Activated CD8-positive, alpha-beta memory T cell treated with anti-CD3 and anti-CD28 coated beads, Interleukin-2, amount 50 U/mL, for 48 hours (primary cell): ENCODE measurements at regions not wholly inside any gene's neighbourhood (a gene's known extent, or its start where the extent isn't known, plus 50 kb on each side); places are given as distances from the start of the nearest gene placed in this dataset.
A peak's percentile ranks its signal among the peaks of the same experiment; 100 is the strongest.

Experiments
- DNase-seq: peaks from one replicate; pipeline ENCODE4 v3.0.0-alpha.2; 2020

DNA sequence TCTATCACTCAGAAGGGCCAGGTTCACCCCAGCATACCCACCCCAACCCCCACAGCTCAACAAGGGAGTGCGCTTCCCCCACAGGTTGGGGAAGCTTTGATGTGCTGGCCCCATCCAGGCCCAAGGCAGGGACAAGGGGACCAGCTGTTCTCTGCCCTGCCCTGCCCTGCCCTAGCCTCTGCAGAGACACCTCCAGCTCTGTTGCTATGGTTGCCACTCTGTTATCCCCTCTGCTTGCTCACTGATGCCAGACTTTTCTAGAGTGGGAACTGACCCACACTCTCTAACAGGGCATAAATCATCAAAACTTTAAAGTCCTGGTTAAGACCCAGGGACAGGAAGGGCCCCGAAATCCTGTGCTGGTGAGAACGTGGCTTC is 50.4 kb upstream of the ENPP7 start:
- no peak for DNase-seq

DNA sequence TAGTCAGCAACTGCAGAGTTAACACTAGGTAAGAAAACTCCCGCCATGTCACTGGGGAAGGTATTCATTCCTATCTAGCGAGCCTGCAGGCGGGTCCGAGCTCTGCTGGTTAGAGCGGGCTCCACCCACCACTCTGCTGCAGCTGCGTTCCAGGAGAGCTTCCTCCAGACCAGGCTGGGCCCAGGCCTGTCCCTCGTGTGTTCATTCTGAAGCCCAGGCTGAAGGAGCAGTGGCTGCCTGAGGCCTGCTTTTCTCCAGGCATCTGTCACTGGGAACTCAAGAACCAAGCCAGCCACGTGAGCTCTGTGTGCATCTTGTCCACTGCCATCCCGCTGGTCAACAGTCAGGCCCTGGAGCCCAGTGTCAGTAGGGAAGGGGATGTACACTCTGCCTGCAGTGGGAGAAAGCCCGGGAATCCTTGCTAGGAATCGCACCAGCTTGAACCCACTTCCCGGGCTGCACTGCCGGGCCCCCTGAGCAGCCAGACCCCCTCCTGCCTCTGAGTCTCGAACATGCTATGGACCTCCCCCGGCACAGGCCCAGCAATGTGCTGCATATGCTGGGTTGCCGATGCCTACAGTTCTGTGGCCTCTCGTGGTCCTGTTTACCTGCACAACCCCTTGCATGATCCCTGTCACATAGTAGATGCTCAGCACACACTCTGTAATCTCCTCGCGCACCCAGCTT is 51.0 kb upstream of the ENPP7 start:
- no peak for DNase-seq

DNA sequence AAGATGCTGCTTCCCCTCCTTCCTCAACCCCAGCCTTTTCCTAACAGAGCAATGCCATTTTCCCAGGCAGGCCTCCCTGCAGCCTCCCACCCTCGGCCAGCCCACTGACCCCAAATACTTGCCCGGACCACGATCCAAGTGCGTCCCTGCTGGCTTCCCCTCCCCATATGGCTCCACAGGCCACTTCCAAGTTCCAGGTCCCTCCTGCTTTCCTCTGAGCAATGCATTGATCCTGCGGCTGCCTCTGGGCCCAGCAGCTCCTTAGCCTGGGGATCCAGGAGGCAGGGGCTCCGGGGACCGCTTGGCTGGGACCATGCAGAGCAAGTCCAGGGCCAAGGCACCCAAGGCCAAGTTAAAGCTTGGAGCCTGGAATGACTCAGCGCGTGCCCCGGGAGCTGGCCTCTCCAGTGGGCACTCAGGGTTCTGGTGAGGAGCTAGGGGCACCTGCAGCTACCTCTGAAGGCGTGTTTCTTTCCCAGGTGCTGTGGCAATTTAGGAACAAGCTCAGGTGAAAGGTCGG is 51.9 kb upstream of the ENPP7 start:
- no peak for DNase-seq

GRCh38 chr17:79678091-79678735 is 52.5 kb upstream of the ENPP7 start:
- DNase-seq, result no peak

DNA sequence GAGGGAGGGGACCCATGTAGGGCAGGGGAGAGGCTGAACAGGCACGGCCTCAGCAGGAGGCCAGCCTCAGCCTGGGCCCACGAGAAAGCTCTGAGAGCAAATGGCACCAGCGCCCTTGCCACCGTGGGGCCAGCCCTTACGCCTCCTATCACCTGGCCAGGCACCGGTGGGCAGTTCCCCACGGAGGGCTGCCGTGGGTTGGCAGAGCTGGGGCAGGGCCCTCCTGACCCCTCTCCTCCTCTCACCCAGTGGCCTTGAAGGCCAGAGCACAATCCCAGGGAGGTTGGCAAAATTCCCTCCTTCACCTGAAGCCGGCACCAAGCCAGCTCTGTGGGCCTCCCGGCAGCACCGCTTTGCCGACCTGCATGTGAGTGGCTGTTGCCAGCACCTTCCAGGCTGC is 53.1 kb upstream of the ENPP7 start:
- DNase-seq, result no peak

- DNase-seq, result no peak
Measured at GRCh38 chr17:79676796-79677195, 53.9 kb upstream of the ENPP7 start.

GRCh38 chr17:79675413-79675725 is 55.4 kb upstream of the ENPP7 start:
- no peak for DNase-seq

DNA sequence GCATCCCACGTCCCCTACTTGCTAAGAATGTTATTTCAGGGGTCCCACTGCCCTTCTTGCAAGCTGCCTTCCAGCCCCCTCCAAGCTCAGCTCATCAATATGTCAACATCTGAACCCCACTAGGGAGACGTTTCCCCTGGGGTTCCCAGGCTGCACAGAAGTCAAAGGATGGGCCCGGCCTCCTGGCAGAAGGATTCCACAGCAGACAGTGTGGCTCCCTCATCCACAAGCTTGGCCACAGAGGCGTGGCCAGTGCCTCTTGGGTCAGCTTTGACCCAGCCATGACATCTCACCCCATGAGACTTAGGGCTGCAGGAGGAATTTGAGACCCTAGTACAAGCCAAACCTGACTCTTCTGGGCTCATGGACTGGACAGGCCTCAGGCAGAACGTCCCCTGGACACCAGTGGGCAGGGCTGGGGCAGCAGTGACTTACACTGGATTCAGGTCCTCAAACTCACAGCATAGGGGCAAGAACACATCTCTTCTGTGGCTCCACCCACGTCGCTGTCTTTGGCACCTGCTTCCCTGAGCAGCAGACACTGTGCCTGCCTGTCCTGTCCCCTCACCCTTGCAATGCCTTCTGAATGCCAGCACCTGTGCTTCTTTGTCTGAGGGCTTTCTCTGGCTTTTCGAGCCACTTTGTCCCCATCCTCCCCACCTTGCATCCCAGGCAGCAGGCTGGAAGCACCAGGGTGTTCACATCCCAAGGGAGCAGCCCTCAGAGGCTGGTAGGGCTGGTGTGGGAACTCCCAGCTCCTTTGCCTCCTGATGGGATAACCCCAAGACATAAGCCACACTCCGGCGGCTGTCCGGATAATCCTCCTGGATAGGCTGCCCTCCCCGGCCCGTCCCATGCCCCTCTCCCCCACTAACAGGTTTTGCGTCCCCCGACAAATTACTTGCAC is 56.0 kb upstream of the ENPP7 start:
- DNase-seq, result no peak

- DNase-seq, result no peak
Measured at GRCh38 chr17:79673517-79673916, 57.2 kb upstream of the ENPP7 start.

GRCh38 chr17:79672496-79672895 is 58.2 kb upstream of the ENPP7 start:
- no peak for DNase-seq

DNA sequence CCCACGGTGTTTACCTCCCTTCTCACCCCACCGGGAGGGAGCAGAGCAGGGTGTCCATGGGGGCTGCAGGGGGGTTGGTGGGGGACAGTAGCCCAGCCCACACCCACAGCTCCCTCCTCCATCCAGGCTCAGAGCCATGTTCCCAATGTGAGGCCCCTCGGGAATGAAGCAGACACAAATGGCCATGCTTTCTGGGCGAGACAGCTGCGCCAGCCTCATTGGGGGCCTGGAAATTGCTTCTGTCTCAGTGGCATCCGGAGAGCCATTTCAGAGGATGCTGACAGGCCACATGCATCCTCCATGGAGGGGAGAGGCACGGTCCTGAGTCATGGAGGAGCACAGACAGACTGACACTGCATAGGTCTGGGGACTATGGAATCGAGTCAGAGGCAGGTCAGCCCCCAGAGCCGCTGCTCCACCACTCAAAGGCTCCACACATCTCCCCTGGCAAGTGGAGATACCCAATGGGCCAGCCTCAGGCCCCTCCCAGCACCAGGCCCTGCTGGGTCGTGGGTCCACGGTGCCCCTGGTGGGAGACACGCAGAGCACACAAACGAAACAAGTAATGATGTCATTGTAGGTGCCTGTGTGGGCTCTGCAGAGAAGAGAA is 59.6 kb upstream of the ENPP7 start:
- no peak for DNase-seq

- DNase-seq, result no peak
Measured at GRCh38 chr17:79670537-79671084, 59.8 kb upstream of the RBFOX3 start.

GRCh38 chr17:79669861-79670260 is 59.0 kb upstream of the RBFOX3 start:
- DNase-seq, result no peak

DNA sequence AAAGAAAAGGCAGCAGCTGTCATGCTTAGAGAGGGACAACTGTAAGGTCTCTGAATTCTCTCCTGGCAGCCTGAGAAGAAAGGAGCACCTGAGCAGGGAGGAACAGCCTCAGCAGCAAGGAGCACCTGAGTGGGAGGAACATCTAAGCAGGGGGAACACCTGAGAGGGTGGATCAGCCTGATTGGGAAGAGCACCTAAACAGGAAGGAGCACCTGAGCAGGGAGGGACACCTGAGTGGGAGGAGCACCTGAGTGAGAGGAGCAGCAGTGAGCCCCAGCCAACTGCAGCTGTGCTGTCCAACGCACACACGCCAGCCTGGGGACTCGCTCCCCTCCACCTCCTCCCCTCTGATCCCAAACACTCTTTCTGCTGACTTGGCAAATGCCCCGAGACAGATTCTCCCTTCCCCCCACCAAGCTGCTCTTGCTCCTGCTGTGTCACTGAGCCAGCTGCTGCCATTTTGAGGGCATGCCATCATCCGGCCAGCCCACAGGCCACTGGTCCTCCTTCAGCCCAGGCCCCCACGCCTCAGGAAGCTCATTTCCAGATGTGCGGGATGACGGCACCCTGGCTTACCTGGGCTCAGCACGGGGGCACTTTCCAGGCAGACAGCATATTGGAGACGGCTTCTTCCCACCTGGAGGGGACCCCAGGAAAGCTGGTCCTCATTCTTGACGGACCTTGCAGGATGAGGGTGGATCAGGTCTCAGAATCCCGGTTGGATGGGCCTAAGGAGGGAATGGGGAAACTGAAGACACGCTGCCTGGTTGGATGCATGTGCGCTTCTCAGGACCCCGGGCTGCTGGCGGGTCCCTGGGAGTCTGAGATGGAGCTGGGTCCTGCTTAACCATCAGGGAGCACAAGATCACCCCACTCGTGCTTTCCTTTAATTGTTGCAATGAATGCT is 57.7 kb upstream of the RBFOX3 start:
- DNase-seq, result no peak

DNA sequence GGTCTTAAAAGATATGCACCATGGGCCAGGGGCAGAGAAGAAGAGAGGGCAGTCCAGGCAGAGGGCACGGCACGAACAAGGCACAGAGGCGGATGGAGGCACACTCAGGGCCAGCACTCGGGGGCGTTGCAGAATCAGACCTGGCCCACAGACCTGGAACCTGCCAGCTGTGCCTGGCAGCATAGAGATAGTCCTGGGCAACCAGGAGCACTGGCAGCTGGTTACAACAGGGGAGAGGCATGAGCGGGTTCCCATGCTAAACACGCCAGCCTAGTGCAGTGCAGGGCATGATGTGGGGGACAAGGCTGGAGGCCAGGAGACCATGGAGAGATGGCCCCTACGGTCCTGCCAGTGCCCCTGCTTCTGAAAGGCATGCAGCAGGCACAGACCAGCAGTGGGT is 56.9 kb upstream of the RBFOX3 start:
- DNase-seq, result no peak

DNA sequence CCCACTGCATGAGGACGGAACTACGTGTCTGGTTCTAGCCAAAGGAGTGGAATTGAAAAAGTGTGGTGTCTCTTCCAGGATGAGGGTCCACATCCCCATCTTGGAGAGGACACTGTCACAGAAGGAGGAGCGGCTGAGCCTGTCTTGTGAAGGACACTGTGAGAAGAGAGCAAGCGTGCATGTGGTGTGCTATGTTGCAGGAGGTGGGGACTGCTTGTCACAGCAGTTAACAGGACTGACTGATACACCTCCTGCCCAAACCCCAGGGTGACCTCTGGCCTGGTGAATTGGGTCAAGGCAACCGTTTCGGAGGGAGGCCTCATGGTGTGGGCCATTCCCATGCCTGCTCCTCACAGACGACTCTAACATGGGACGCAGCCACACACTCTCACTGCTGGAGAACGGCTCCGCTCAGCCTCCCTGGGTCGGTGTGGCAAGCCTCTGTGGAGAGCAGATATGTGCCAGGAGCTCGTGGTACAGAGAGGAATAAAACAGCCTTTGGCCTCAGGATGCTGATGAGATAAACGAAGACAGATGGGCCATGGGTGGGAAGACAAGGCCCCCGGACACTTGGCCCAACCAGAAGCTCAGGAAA is 56.4 kb upstream of the RBFOX3 start:
- DNase-seq, result no peak

DNA sequence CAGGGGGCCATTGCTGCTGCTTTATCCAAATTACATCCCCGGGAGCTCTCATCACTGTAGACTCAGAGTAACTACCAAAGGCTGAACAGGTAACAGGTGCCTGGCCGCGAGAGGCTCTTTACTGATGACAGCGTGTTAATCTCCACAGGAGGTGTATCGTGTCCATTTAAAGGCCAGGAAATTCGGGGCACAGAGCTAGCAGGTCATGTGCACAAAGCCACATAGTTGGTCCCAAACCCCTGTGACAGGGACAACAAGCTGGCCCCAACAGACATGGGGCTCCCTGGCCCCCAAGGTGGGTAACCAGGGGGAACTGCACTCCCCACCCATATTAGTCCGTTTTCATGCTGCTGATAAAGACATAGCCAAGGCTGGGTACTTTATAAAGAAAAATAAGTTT is 55.3 kb upstream of the RBFOX3 start:
- DNase-seq, result peak; percentile 29

DNA sequence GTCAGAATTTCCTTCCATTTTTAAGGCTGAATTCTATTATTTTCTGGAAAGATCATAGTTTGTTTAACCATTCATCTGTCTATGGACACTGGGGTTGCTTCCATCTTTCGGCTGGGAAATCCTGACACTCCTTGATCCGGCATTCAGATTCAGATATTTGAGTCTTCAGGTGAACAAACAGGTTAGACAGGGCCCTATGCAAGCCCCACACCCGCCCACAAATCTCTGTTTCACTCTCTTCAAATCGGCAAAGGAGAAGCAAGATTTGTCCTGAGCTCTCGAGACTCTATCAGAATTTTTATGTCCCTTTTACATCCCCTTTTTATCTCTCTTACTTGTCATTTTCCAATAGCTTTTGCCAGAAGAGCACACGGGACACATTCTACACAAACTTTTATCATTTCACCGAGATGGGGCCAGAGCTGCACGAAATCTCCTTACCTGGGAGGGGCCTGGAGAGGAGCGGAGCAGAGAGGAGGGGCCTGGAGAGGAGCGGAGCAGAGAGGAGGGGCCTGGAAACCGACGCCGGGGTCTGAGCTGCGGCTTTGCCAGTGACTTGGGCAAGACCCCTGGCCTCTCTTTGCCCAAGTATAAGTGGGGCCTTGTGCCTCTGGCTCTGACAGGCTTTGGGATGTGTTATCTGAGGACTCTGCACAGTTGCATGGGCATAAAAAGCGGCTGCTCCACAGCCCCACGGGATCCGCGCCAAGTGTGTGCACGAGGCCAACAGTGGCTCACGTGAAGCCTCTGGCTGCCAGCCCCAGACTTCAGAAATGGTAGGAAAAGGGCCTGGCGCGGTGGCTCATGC is 54.3 kb upstream of the RBFOX3 start:
- peak; percentile 42 for DNase-seq

GRCh38 chr17:79661292-79662041 is 50.6 kb upstream of the RBFOX3 start:
- no peak for DNase-seq
